Frontal cortex (tissue), 3 donors: ENCODE measurements at regions not wholly inside any gene's neighbourhood (a gene's known extent, or its start where the extent isn't known, plus 50 kb on each side); places are given as distances from the start of the nearest gene placed in this dataset.

Experiments
- DNase-seq, 2 donors: peaks; one replicate each; pipeline ENCODE4 v3.0.0; 2012; ENCODE audit warnings: low spot score in 2 of 2
- FAIRE-seq: peaks from 2 replicates; lab custom pipeline; 2012; peaks lifted over from hg19 to GRCh38; lab: Jason Lieb, UNC
- donor health status: control.
- donor health status: control.
- donor health status: control.

DNA sequence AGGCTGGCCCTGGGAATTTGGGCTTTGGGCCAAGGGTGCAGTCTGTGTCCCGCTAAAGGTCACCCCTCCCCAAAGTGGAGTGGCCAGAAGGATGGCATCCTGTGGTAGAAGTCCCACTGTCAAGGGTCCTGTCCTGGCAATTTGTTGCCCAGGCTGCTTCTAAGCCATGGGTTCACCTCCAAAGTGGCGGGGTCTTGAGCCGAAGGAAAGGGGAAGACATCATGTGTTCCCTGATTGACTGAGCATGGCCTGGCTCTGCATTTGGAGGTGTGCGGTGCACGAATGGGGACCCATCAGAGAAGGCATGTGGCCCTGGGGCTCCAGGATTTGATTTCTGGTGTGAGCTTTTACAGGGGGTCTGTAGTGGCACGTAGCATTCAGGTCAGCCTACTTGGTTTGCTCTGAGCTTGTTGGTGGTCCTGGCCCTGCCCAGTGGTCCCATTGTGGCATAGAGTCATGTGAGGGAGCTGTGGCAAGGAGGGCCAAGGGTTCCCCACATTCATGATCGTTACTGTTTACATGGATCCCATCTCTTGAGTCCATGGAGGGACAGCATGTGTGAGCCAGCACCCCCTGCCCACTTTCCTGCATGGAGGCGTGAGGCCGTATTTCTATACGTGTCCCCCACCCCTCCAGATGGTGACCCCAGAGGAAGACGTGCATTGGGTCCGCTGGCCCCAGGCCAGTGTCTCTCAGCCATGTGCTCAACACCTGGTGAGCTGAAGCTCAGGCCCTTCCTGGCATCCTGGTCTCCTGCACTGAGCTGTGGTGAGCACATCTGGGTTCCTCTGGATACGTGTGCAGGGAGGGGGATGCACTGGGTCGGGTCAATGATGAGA is 225.1 kb downstream of the SNRPN start:
- no peak for FAIRE-seq
- no peak for DNase-seq

DNA sequence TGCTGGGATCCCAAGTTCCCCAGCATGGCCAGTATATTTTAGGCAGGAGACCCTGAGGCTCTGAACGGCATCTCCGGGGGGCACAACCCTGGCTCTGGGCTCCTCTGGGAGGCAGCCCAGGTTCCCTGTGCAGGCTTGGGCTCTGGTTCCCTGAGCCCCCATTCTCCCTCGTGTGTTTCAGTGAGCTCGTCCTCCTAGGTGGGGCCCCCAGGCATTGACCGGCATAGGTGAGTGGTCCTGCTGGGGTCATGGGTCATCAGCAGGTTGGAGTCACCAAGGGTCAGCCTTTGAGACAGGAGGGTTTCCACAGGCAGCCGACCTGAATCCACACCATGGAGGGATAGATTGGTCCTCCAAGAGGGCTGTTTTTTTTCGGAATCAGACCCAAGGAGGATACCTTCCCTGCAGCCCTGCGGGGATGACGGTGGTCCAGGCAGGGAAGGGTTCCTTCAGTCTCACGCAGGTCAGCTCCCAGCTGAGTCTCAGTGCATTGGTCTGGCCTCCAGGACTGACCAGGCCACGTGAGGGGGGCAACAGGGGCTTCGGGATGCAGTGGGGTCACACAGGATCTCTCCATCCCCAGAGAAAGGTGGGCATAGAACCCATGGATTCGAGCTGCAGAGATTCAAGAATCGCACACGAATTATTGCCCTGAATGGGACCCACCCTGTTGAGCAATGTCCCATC is 226.0 kb downstream of the SNRPN start:
- DNase-seq, result no peak
- no peak for FAIRE-seq

DNA sequence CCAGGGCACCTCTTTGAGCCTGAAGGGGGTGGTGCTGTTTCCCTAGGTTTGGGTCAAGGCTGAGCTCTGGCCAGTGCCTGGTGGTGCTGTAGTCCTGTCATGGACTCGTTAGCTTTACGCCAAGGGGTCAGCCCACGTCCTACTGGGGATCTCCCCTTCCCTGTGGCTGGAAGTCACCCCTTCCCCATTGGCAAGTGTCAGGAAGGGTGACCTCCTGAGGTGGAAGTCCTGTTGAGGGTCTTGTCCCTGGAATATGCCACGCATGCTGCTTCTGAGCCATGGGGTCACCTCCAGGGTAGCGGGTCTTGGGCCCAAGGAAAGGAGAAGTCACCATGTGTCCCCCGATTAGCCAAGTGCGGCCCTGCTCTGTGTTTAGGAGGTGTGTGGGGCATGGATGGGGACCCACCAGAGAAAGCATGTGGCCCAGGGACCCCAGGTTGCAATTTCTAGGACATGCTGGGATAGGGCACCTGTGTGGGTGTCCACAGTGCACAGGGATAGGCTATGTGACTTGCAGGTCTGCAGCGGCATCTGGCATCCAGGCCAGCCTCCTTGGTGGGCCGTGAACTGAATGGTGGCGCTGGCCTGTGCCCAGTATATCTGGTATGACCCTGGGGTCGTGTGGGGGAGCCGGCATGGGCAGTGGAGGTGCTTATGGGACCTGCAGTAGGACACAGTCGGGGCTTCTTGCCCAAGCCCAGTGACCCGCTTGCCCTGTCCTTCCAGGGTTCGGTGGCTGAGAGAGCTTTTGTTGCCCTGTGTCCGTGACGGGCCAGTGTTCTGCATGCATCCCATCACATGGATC is 226.7 kb downstream of the SNRPN start:
- DNase-seq (no peak), FAIRE-seq (no peak)

DNA sequence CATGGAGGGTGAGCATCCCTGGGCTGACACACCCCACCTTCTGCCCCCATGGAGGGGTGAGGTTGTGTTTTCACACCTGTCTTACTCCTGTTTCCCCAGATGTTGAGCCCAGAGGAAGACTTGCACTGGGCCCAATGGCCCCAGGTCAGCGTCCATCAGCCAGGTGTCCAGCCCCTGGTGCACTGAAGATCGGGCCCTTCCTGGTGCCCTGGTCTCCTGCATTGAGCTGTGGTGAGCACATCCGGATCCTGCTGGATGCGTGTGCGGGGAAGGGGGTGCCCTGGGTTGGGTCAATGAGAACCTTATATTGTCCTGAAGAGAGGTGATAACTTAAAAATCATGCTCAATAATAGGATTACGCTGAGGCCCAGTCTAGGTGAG is 227.3 kb downstream of the SNRPN start:
- DNase-seq (no peak), FAIRE-seq (no peak)

DNA sequence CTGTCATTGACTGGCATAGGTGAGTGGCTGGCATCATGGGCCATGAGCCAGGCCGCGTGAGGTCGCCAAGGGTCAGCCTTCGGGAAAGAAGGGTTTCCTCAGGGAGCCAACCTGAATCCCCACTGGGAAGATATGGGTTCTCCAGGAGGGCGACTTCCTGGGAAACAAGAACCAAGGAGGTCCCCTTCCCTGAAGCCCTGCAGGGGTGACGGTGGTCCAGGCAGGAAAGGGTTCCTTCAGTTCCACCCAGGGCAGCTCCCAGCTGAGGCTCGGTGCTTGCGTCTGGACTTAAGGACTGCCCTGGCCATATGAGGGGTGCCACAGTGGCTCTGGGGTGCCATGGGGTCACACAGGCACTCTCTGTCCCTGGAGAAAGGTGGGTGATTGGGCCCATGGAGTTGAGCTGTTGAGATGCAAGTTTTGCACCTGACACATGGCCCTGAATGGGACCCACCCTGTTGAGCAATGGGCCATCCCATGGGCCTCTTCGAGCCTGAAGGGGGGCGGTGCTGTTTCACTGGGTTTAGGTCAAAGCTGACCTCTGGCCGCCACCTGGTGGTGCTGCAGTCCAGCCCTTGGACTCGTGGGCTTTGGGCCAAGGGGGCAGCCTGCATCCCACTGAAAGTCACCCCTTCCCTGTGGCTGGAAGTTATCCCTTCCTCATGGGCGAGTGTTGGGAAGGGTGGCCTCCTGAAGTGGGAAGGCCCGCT is 228.1 kb downstream of the SNRPN start:
- FAIRE-seq, result no peak
- no peak for DNase-seq

DNA sequence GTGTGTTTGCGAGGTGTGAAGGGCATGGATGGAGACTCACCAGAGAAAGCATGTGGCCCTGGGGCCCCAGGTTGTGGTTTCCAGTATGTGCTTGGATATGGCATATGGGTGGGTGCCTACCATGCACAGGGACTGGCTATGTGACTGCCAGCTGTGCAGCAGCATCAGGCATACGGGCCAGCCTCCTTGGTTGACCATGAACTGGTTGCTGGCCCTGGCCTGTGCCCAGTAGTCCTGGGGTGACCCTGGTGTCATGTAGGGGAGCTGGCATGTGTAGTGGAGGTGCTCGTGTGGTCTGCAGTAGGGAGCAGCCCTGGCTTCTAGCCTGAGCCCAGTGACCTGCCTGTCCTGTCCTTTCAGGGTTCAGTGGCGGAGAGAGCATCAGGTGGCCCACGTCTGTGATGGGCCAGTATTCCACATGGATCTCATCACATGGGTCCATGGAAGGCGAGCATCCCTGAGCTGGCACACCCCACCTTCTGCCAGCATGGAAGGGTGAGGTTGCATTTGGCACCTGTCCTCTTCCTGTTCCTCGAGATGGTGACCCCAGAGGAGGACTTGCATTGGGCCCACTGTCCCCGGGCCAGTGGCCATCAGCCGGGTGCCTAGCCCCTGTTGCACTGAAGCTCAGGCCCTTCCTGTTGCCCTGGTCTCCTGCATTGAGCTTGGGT is 228.9 kb downstream of the SNRPN start:
- no peak for FAIRE-seq
- DNase-seq, result no peak

DNA sequence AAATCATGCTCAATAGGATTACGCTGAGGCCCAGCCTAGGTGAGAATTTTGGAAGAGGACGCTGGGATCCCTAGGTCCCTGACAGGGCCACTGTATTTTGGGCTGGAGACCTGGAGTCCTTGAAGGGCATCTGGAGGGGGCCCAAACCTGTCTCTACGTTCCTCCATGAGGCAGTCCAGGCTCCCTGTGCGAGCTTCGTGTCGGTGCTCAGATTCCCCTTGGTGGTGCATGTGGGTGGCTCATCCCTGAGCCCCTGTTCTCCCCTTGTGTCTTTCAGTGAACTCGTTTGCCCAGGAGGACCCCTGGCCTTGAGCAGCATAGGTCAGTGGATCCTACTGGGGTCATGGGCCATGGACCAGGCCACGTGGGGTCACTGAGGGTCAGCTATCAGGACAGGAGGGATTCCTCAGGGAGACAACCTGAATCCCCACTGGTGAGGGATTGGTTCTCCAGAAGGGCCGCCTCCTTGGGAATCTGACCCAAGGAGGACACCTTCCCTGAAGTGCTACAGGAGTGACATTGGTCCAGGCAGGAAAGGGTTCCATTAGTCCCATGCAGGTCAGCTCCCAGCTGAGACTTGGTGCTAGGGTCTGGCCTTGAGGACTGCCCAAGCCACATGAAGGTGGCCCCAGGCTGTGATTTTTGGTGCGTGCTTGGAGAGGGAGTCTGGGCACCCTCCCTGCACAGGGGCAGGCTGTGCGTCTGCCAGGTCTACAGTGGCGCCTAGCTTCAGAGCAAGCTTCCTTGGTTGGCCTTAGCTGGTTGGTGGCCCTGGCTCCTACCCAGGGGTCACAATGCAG is 229.8 kb downstream of the SNRPN start:
- FAIRE-seq, result no peak

DNA sequence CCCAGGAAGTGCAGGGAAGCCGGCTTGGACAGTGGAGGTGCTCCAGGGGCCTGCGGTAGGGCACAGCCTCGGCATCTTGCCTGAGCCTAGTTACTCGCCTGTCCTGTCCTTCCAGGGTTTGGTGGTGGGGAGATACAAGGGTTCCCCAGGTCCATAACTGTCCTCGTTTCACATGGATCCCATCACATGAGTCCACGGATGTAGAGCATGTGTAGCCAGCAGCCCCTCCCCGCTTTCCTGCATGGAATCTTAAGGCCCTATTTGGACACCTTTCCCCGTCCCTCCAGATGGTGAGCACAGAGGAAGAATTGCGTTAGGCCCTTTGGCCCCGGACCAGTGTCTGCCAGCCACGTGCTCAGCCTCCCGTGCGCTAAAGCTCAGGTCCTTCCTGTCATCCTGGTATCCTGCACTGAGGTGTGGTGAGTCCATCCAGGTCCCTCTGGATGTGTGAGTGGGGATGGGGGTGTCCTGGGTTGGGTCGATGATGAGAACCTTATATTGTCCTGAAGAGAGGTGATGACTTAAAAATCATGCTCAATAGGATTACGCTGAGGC is 230.4 kb downstream of the SNRPN start:
- DNase-seq (no peak), FAIRE-seq (no peak)

More for the DNA sequence above, 229.8 kb downstream of the SNRPN start:
- DNase-seq, result no peak

DNA sequence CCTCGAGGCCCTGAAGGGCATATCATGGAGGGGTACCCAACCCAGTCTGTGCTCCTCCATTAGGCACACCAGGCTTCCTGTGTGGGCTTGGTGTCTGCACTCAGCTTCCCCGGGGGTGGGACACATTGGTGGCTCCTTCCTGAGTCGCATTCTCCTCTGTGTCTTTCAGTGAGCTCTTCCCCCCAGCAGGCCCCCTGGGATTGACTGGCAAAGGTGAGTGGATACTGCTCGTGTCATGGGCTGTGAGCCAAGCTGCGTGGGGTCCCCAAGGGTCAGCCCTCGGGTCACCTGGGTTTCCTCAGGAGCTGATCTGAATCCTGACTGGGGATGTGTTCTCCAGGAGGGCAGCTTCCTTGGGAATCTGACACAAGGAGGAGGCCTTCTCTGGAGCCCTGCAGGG is 231.0 kb downstream of the SNRPN start:
- no peak for DNase-seq
- no peak for FAIRE-seq

DNA sequence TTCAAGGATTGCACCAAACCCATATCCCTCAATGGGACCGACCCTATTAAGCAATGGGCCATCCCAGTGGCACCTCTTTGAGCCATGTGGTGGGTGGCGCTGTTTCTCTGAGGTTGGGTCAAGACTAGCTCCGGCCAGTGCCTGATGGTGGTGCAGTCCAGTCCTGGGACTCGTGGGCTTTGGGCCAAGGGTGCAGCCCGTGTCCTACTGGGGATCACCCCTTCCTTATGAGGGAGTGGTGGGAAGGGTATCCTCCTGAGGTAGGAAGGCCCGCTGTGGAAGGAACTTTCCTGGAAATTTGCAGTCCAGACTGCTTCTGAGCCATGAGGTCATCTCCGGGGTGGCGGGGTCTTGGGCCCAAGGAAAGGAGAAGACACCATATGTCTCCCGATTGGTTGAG is 231.6 kb downstream of the SNRPN start:
- no peak for FAIRE-seq
- DNase-seq, result no peak

DNA sequence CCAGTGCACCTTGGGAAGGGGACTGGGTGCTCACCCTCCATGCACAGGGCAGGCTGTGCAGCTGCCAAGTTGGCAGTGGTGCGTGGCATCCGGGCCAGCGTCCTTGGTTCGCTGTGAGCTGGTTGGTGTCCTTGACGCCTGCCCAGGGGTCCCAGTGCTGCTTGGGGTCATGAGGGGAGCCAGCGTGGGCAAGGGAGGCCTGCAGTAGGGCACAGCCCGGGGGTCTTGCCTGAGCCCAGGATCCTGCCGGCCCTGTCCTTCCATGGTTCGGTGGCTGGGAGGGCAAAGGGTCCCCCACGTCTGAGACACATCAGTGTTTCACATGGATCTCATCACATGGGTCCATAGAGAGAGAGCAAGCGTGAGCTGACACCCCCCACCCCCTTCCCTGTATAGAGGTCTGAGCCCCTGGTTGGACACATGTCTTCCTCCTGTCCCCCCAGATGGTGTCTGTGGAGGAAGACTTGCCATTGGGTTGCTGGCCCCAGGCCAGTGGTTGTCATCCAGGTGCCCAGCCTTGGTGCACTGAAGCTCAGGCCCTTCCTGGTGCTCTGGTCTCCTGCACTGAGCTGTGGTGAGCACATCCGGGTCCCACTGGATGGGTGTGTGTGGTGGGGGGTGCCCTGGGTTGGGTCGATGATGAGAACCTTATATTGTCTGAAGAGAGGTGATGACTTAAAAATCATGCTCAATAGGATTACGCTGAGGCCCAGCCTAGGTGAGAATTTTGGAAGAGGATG is 232.3 kb downstream of the SNRPN start:
- FAIRE-seq (no peak), DNase-seq (no peak)

DNA sequence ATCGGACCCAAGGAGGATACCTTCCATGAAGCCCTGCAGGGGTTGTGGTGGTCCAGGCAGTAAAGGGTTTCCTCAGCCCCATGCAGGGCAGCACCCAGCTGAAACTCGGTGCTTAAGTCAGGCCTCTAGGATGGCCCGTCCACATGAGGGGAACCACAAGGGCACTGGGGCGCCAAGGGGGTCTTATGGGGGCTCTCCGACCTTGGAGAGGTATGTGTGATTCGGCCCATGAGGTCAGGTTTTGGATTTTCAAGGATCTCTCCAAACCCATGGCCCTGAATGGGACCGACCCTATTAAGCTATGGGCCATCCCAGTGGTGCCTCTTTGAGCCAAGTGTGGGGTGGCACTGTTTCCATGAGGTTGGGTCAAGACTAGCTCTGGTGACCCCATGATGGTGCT is 233.3 kb downstream of the SNRPN start:
- no peak for FAIRE-seq
- DNase-seq, result no peak

DNA sequence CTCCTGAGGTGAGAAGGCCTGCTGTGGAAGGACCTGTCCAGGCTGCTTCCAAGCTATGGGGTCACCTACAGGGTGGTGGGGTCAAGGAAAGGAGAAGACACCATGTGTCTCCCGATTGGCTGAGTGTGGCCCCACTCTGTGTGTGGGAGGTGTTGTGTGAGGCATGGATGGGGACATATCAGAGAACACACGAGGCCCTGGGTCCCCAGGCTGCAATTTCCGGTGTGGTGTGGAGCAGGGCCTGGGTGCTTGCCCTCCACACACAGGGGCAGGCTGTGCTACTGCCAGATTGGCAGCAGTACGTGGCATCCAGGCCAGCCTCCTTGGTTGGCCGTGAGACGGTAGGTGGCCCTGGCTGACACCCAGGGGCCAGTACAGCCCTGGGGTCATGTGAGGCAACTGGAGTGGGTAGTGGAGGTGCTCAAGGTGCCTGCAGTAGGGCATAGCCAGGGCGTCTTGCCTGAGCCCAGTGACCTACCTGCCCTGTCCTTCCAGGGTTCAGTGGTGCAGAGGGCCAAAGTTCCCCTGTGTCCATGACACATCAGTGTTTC is 233.8 kb downstream of the SNRPN start:
- no peak for DNase-seq
- no peak for FAIRE-seq

DNA sequence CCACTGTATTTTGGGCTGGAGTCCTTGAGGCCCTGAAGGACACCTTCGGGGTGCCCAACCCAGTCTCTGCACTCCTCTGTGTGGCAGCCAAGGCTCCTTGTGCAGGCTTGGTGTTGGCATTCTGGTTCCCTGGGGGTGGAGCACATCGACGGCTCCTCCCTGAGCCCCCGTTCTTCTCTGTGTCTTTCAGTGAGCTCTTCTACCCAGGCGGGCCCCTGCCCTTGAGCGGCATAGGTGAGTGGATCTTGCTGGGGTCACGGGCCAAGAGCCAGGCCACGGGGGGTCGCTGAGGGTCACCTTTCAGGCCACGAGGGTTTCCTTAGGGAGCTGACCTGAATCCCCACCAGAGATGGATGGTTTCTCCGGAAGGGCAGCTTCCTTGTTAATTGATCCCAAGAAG is 234.8 kb downstream of the SNRPN start:
- FAIRE-seq, result no peak

DNA sequence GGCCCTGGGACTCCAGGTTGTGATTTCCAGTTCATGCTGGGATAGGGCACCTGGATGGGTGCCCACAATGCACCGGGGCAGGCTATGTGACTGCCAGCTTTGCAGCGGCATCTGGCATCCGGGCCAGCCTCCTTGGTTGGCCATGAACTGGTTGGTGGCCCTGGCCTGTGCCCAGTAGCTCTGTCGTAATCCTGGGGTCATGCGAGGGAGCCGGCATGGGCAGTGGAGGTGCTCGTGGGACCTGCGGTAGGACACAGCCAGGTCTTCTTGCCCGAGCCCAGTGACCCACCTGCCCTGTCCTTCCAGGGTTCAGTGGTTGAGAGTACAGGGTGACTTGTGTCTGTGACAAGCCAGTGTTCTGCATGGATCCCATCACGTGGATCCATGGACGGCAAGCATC is 237.9 kb downstream of the SNRPN start:
- no peak for FAIRE-seq
- DNase-seq, result no peak

More for the DNA sequence above, 234.8 kb downstream of the SNRPN start:
- no peak for DNase-seq

DNA sequence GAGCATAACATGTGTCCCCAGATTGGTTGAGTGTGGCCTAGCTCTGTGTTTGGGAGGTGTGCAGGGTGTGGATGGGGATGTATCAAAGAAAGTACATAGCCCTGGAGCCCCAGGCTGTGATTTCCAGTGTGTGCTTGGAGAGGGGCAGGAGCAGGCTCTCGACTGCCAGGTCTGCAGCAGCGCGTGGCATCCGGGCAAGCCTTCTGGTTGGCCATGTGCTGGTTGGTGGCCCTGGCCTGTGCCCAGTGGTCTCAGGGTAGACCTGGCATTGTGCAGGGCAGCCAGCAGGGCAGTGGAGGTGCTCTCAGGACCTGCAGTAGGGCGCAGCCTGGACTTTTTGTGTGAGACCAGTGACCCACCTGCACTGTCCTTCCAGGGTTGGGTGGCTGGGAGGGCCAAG is 231.5 kb downstream of the UBE3A start:
- FAIRE-seq (no peak), DNase-seq (no peak)

DNA sequence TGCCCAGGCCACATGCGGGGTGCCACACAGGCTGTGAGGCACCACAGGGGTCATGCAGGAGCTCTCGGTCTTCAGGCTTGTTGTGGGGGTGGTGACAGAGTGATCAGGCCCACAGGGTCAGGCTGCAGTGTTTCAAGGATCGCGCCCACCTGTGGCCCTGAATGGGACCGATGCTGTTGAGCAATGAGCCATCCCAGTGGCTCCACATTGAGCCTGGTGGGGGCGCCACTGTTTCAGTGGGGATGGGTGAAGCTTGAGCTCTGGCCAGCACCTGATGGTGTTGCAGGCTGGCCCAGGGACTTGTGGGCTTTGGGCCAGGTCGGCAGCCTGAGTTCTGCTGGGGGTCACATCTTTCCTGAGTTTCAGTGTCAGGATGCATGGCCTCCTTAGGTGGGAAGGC is 230.1 kb downstream of the UBE3A start:
- FAIRE-seq, result no peak
- no peak for DNase-seq

DNA sequence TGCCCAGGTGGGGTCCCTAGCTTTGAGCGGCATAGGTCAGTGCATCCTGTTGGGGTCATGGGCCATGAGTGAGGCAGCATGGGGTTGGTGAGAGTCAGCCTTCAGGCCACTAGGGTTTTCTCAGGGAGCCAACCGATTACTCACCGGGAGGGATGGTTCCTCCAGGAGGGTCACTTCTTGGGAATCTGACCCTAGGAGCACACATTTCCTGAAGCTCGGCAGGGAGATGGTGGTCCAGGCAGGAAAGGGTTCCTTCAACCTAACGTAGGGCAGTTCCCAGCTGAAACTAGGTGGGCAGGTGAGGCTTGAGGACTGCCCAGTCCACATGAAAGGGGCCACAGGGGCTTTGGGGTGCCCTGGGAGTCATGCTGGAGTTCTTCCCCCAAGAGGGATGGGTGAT is 218.0 kb downstream of the UBE3A start:
- DNase-seq, result no peak
- no peak for FAIRE-seq
